Endothelial cell of umbilical vein (primary cell): ENCODE measurements at regions not wholly inside any gene's neighbourhood (a gene's known extent, or its start where the extent isn't known, plus 50 kb on each side); places are given as distances from the start of the nearest gene placed in this dataset.
"Not testable (repeated sequence)": the region's sequence is repeated elsewhere in the genome, so short reads cannot be mapped to it uniquely, and the experiment has no call there.

ENCODE experiments used
- BruUV-seq: library from RNA; stranded (reverse); fragments of 400-500 nt; replicated peaks from 2 replicates; lab custom pipeline; 2021; lab: Mats Ljungman, UMichigan
- CTCF ChIA-PET: fragments of 300-600, 350-600 bp; sonication (Branson Sonifier 250); formaldehyde crosslinking; loops from one replicate; lab custom pipeline; 2021; ENCODE audit warnings: antibody characterized with exemption, inconsistent platforms; lab: Charles Lee
- POLR2A ChIA-PET: fragments of 300-600, 350-600 bp; sonication (Branson Sonifier 250); formaldehyde crosslinking; loops from one replicate; lab custom pipeline; 2021; ENCODE audit warnings: antibody characterized with exemption, inconsistent platforms; lab: Charles Lee
- DNase-seq: peaks from one replicate; pipeline ENCODE4 v3.0.0-alpha.2; 2011; ENCODE audit warnings: low read depth, low spot score
- FAIRE-seq: peaks from 2 replicates; lab custom pipeline; 2011; peaks lifted over from hg19 to GRCh38; lab: Jason Lieb, UNC
- H2AFZ ChIP-seq: 2 replicates; pipeline ENCODE4 v1.6.0; 2012; ENCODE audit warnings: low read depth, low read length, control low read depth, inconsistent platforms
- H3K27ac ChIP-seq: 2 replicates; pipeline ENCODE4 v1.5.1; 2011; ENCODE audit warnings: low read depth, mild to moderate bottlenecking, control low read depth, low read length, moderate library complexity; ENCODE audit not compliant: insufficient read depth
- H3K27me3 ChIP-seq, 2 experiments: 2 replicates each; pipeline versions ENCODE4 v1.6.0 to v1.6.1; 2011; ENCODE audit warnings: low read length in 2 of 2, mixed read lengths in 1 of 2; ENCODE audit not compliant: control insufficient read depth in 2 of 2, insufficient read depth in 2 of 2
- H3K36me3 ChIP-seq, 2 experiments: 2 replicates in 1 of 2; 3 replicates in 1 of 2; pipeline ENCODE4 v1.5.1; 2011; ENCODE audit warnings: low read length in 2 of 2, mild to moderate bottlenecking in 1 of 2, moderate library complexity in 1 of 2; ENCODE audit not compliant: control insufficient read depth in 2 of 2, insufficient read depth in 2 of 2; ENCODE audit errors: extremely low read depth in 1 of 2
- H3K4me1 ChIP-seq: 3 replicates; pipeline ENCODE4 v1.5.1; 2011; ENCODE audit warnings: mild to moderate bottlenecking, low read length; ENCODE audit not compliant: control insufficient read depth, insufficient read depth; ENCODE audit errors: extremely low read depth
- H3K4me2 ChIP-seq: 2 replicates; pipeline ENCODE4 v1.6.1; 2011; ENCODE audit warnings: low read length, control low read depth, mixed read lengths; ENCODE audit not compliant: insufficient read depth
- H3K4me3 ChIP-seq, 3 experiments: fragments of 200-600 bp in 1 of 3; sonication (generic), shearing (Covaris generic) in 1 of 3; replicated peaks in 1 of 3; 2 replicates each; pipeline ENCODE4 v1.5.1; 2011 to 2016; ENCODE audit warnings: control low read depth in 3 of 3, low read length in 3 of 3, mild to moderate bottlenecking in 2 of 3, inconsistent platforms in 1 of 3, low read depth in 1 of 3, moderate library complexity in 1 of 3; ENCODE audit not compliant: insufficient read depth in 1 of 3
- H3K79me2 ChIP-seq: 2 replicates; pipeline ENCODE4 v1.6.0; 2012; ENCODE audit warnings: low read length, inconsistent platforms; ENCODE audit not compliant: control insufficient read depth, insufficient read depth
- H3K9ac ChIP-seq: replicated peaks from 2 replicates; pipeline ENCODE3; 2011; ENCODE audit warnings: low read length, control low read depth; ENCODE audit not compliant: insufficient read depth; ENCODE audit errors: extremely low read depth
- H3K9me1 ChIP-seq: replicated peaks from 3 replicates; pipeline ENCODE4 v1.6.0; 2011; ENCODE audit warnings: mild to moderate bottlenecking, low read length; ENCODE audit not compliant: control insufficient read depth, insufficient read depth; ENCODE audit errors: extremely low read depth
- H3K9me3 ChIP-seq: replicated peaks from 2 replicates; pipeline ENCODE4 v1.5.1; 2012; ENCODE audit warnings: low read length, inconsistent platforms; ENCODE audit not compliant: control insufficient read depth, insufficient read depth
- H4K20me1 ChIP-seq: replicated peaks from 2 replicates; pipeline ENCODE3; 2011; ENCODE audit warnings: mild to moderate bottlenecking, low read length; ENCODE audit not compliant: control insufficient read depth, insufficient read depth; ENCODE audit errors: extremely low read depth
- GATA2 ChIP-seq: IDR thresholded peaks from 2 replicates; pipeline ENCODE4 v1.7.0; 2011; ENCODE audit warnings: low read depth, mild to moderate bottlenecking, moderate library complexity, mixed read lengths, low read length; ENCODE audit not compliant: insufficient read length, insufficient read depth
- JUN ChIP-seq: IDR thresholded peaks from 2 replicates; pipeline ENCODE4 v1.6.1; 2011; ENCODE audit warnings: borderline replicate concordance, low read depth; ENCODE audit not compliant: insufficient read length, insufficient read depth
- POLR2A ChIP-seq: IDR thresholded peaks from 2 replicates; pipeline ENCODE4 v1.6.1; 2012; ENCODE audit warnings: low read depth, mild to moderate bottlenecking, control low read depth, low read length
- POLR2AphosphoS5 ChIP-seq: IDR thresholded peaks from 2 replicates; pipeline ENCODE4 v1.6.1; 2012; ENCODE audit warnings: low read depth, mild to moderate bottlenecking, control low read depth, low read length, moderate library complexity; ENCODE audit not compliant: insufficient read depth
- dilution Hi-C: fragments of 300-500 bp; cut with MboI; formaldehyde crosslinking; loops from one replicate; pipeline ENCODE4 v1.15.0; 2019; ENCODE audit warnings: low sequenced_read_pairs; ENCODE audit not compliant: extremely low pct_ligation_motif_present
- intact Hi-C: fragments of 100-400 bp; cut with micrococcal nuclease; formaldehyde crosslinking; loops from one replicate; pipeline ENCODE4 v1.10.0; 2022
- TF ChIP-seq, protein P1 (sequence below), 2 donors: IDR thresholded peaks; 1 replicate in 1 of 2; 2 replicates in 1 of 2; pipeline ENCODE4 v1.5.1; 2011; ENCODE audit warnings: low read length in 2 of 2, mild to moderate bottlenecking in 2 of 2, moderate library complexity in 2 of 2, control low read depth in 1 of 2, inconsistent platforms in 1 of 2, low read depth in 1 of 2; ENCODE audit not compliant: insufficient read depth in 1 of 2; ENCODE audit errors: extremely low read depth in 1 of 2
- TF ChIP-seq, protein P2 (sequence below): IDR thresholded peaks from 2 replicates; pipeline ENCODE4 v1.6.1; 2011; ENCODE audit not compliant: insufficient read depth, insufficient read length

DNA sequence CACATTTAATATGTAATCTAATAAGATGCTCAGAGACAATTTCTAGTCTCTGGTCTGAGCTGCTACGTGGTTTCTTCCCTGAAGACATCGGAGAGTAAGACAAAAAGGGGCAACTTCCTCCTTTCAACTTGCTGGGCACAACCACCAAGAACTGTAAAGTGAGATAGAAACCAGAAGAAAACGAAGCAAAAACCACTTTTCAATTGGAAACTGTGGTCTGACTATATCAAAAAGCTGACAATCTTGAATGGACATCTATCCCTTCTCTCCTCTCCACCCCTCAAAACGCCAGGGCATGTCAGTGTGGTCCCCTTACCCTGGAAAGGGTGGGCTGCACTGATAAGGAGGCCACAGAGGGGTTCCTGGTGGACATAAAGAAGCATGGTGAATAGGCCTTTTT lies 269.1 kb downstream of the CD83 start:
- Histone ChIP-seq H3K4me2 (no peak overlapping the region), H3K36me3 (no peaks in the 10 kb centered on the region), H3K27ac (no peak overlapping the region), H4K20me1 (no peaks in the 10 kb centered on the region), H3K4me3 (no peak overlapping the region), H3K9me1 (no peaks in the 10 kb centered on the region), H3K9me3 (no peaks in the 10 kb centered on the region), H2AFZ (no peak overlapping the region), H3K79me2 (no peaks in the 10 kb centered on the region), H3K4me1 (no peaks in the 10 kb centered on the region), H3K27me3 (no peaks in the 10 kb centered on the region), H3K9ac (no peak overlapping the region)
- intact Hi-C loops: no loop called here
- ChIA-PET POLR2A (no interaction called here), CTCF (no interaction called here)
- dilution Hi-C loops: no loop called here
- no TSS peak for BruUV-seq
- FAIRE-seq: no peak
- TF ChIP-seq, protein P1, sequence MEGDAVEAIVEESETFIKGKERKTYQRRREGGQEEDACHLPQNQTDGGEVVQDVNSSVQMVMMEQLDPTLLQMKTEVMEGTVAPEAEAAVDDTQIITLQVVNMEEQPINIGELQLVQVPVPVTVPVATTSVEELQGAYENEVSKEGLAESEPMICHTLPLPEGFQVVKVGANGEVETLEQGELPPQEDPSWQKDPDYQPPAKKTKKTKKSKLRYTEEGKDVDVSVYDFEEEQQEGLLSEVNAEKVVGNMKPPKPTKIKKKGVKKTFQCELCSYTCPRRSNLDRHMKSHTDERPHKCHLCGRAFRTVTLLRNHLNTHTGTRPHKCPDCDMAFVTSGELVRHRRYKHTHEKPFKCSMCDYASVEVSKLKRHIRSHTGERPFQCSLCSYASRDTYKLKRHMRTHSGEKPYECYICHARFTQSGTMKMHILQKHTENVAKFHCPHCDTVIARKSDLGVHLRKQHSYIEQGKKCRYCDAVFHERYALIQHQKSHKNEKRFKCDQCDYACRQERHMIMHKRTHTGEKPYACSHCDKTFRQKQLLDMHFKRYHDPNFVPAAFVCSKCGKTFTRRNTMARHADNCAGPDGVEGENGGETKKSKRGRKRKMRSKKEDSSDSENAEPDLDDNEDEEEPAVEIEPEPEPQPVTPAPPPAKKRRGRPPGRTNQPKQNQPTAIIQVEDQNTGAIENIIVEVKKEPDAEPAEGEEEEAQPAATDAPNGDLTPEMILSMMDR (IDR thresholded peaks at IDR 0.05; ENCODE audit: extremely low read depth in 1 of 2, insufficient read depth in 1 of 2, low read depth in 1 of 2, low read length in 2 of 2): no peak
- TF ChIP-seq JUN (no peak), GATA2 (no peak), POLR2A (no peak)
- TF ChIP-seq, protein P2, sequence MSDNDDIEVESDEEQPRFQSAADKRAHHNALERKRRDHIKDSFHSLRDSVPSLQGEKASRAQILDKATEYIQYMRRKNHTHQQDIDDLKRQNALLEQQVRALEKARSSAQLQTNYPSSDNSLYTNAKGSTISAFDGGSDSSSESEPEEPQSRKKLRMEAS: no peak
- DNase-seq: no peak

DNA sequence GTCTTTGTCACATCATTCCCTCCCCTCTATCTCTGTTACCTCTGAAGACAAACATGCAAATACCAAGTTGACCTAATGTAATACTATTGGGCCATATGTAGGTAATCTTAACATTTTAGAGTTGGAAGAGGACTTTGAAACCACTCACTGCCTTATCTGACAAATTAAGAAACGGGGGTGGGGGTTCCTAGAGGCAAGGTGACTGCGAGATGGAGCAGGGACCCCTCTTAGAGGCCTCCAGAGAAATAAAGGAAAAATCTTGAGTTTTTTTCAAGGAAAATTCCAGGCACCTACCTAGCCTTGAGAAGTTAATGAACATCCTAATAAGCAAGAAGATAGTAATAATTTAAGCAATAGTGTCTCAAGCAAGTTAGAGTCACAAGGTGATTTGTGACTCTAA lies 270.8 kb downstream of the CD83 start:
- H3K9me1 ChIP-seq: no peaks in the 10 kb centered on the region
- H3K79me2 ChIP-seq: no peaks in the 10 kb centered on the region
- no peak overlapping the region for H2AFZ ChIP-seq
- intact Hi-C loops: no loop called here
- BruUV-seq: no TSS peak
- DNase-seq: no peak
- no peaks in the 10 kb centered on the region for H3K27me3 ChIP-seq
- POLR2A ChIA-PET: no interaction called here
- H3K4me3 ChIP-seq: no peak overlapping the region
- TF ChIP-seq POLR2AphosphoS5: no peak
- no peak for TF ChIP-seq GATA2
- no peak overlapping the region for H3K9ac ChIP-seq
- H3K4me1 ChIP-seq: no peaks in the 10 kb centered on the region
- dilution Hi-C loops: no loop called here
- no peak overlapping the region for H3K4me2 ChIP-seq
- H3K27ac ChIP-seq: no peak overlapping the region
- H3K36me3 ChIP-seq: no peaks in the 10 kb centered on the region
- CTCF ChIA-PET: no interaction called here
- no peaks in the 10 kb centered on the region for H4K20me1 ChIP-seq
- H3K9me3 ChIP-seq: peaks cover 3% of the 10 kb centered on the region
- FAIRE-seq: no peak

DNA sequence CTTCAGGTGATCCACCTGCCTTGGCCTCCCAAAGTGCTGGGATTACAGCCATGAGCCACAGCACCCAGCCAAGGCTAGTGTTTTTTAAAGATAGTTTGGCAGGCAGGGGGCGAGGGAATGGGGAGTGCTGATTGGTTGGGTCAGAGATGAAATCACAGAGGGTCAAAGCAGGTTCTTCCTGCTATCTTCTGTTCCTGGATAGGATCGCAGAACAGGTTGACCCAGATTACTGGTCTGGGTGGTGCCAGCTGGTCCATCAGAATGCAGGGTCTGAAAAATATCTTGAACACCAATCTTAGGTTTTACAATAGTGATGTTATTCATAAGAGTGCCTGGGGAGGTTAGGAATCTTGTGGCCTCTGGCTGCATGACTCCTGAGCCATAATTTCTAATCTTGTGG lies 272.2 kb downstream of the CD83 start:
- H3K4me3 ChIP-seq, H3K4me1 ChIP-seq, dilution Hi-C loops, H3K27ac ChIP-seq, H3K4me2 ChIP-seq, H3K27me3 ChIP-seq, BruUV-seq, FAIRE-seq, DNase-seq, intact Hi-C loops, H4K20me1 ChIP-seq, H3K79me2 ChIP-seq, H2AFZ ChIP-seq, H3K36me3 ChIP-seq, H3K9me1 ChIP-seq, POLR2A ChIA-PET, H3K9ac ChIP-seq, H3K9me3 ChIP-seq, CTCF ChIA-PET: not testable (repeated sequence)
